ENCODE measurements at regions not wholly inside any gene's neighbourhood (a gene's known extent, or its start where the extent isn't known, plus 50 kb on each side); places are given as distances from the start of the nearest gene placed in this dataset.
A peak's percentile ranks its signal among the peaks of the same experiment; 100 is the strongest.

- no peaks in the 10 kb centered on the region for H3K9me3 ChIP-seq
- H3K36me3 ChIP-seq = no peaks in the 10 kb centered on the region
- H3K27ac ChIP-seq = no peak overlapping the region
- no peak for DNase-seq
- H3K4me1 ChIP-seq = peaks cover 0 to 21% (median 0%) of the 10 kb centered on the region in 3 donors
- 71 to 82% methylated on average over 3 of the region's 3 CpGs for WGBS, 2 donors
- no peak for TF ChIP-seq POLR2A (IDR thresholded peaks at IDR 0.05)
- H3K27me3 ChIP-seq = no peaks in the 10 kb centered on the region
- intact Hi-C loops (cut with DNase I) = no loop called here
- H3K4me3 ChIP-seq = no peak overlapping the region
Measured at GRCh38 chr6:113733381-113733780, 123.8 kb upstream of the MARCKS start.

GRCh38 chr6:113734982-113735381, 122.2 kb upstream of the MARCKS start:
- Histone ChIP-seq H3K36me3 (no peaks in the 10 kb centered on the region), H3K4me1 (peaks cover 0 to 21% (median 0%) of the 10 kb centered on the region in 3 donors), H3K4me3 (no peak overlapping the region), H3K9me3 (no peaks in the 10 kb centered on the region), H3K27me3 (no peaks in the 10 kb centered on the region), H3K27ac (peak overlapping the region in 1 of 4 donors; percentile 9)
- 44 to 51% methylated on average over 3 of the region's 3 CpGs for WGBS, 2 donors
- intact Hi-C loops (cut with DNase I) = no loop called here
- DNase-seq = no peak
- TF ChIP-seq POLR2A (IDR thresholded peaks at IDR 0.05) = no peak
- TF ChIP-seq CTCF (IDR thresholded peaks at IDR 0.05) = no peak

- DNase-seq = no peak
- Histone ChIP-seq H3K27ac (no peak overlapping the region), H3K4me3 (no peak overlapping the region), H3K36me3 (no peaks in the 10 kb centered on the region), H3K9me3 (no peaks in the 10 kb centered on the region), H3K4me1 (peaks cover 0 to 21% (median 0%) of the 10 kb centered on the region in 3 donors), H3K27me3 (no peaks in the 10 kb centered on the region)
- TF ChIP-seq CTCF (IDR thresholded peaks at IDR 0.05) (no peak), POLR2A (IDR thresholded peaks at IDR 0.05) (no peak)
- 52 to 63% methylated on average over 3 of the region's 3 CpGs for WGBS, 2 donors
- intact Hi-C loops (cut with DNase I) = no loop called here
Measured at GRCh38 chr6:113735491-113735890, 121.7 kb upstream of the MARCKS start.

- intact Hi-C loops (cut with DNase I) = no loop called here
- Histone ChIP-seq H3K4me1 (peaks cover 0 to 20% (median 0%) of the 10 kb centered on the region in 3 donors), H3K36me3 (no peaks in the 10 kb centered on the region), H3K27ac (no peak overlapping the region), H3K4me3 (no peak overlapping the region), H3K27me3 (no peaks in the 10 kb centered on the region), H3K9me3 (no peaks in the 10 kb centered on the region)
- no peak for TF ChIP-seq CTCF (IDR thresholded peaks at IDR 0.05)
- no peak for TF ChIP-seq POLR2A (IDR thresholded peaks at IDR 0.05)
- no peak for DNase-seq
Measured at GRCh38 chr6:113736978-113737377, 120.2 kb upstream of the MARCKS start.

- no peak for TF ChIP-seq CTCF (IDR thresholded peaks at IDR 0.05)
- TF ChIP-seq POLR2A (IDR thresholded peaks at IDR 0.05) = no peak
- Histone ChIP-seq H3K4me1 (peaks cover 0 to 11% (median 0%) of the 10 kb centered on the region in 3 donors), H3K4me3 (no peak overlapping the region), H3K9me3 (no peaks in the 10 kb centered on the region), H3K27me3 (no peaks in the 10 kb centered on the region), H3K27ac (no peak overlapping the region), H3K36me3 (no peaks in the 10 kb centered on the region)
- no peak for DNase-seq
- 88 to 89% methylated on average over 4 of the region's 4 CpGs for WGBS, 2 donors
- intact Hi-C loops (cut with DNase I) = no loop called here
Measured at GRCh38 chr6:113739041-113739655, 118.0 kb upstream of the MARCKS start.

- H3K36me3 ChIP-seq = no peaks in the 10 kb centered on the region
- intact Hi-C loops (cut with DNase I) = no loop called here
- H3K9me3 ChIP-seq = no peaks in the 10 kb centered on the region
- DNase-seq = no peak
- no peaks in the 10 kb centered on the region for H3K27me3 ChIP-seq
- no peak overlapping the region for H3K27ac ChIP-seq
- H3K4me1 ChIP-seq = no peaks in the 10 kb centered on the region
- TF ChIP-seq CTCF (IDR thresholded peaks at IDR 0.05) = no peak
- TF ChIP-seq POLR2A (IDR thresholded peaks at IDR 0.05) = no peak
- no peak overlapping the region for H3K4me3 ChIP-seq
Measured at GRCh38 chr6:113741651-113742050, 115.5 kb upstream of the MARCKS start.

Data from esophagus squamous epithelium (tissue), 5 donors.